Left ventricle myocardium inferior (tissue), 1 donor: ENCODE measurements at regions not wholly inside any gene's neighbourhood (a gene's known extent, or its start where the extent isn't known, plus 50 kb on each side); places are given as distances from the start of the nearest gene placed in this dataset.
"Not testable (repeated sequence)": the region's sequence is repeated elsewhere in the genome, so short reads cannot be mapped to it uniquely, and the experiment has no call there.

Experiments used
- DNase-seq: peaks from one replicate; pipeline ENCODE4 v3.0.0-alpha.2; 2020
- H3K27ac ChIP-seq: fragments of 200-600 bp; replicated peaks from 2 replicates; pipeline ENCODE4 v1.8.0; 2021
- H3K27me3 ChIP-seq: fragments of 200-600 bp; 2 replicates; pipeline ENCODE4 v1.8.0; 2021; ENCODE audit warnings: low read depth
- H3K36me3 ChIP-seq: fragments of 200-600 bp; 2 replicates; pipeline ENCODE4 v1.8.0; 2021
- H3K4me1 ChIP-seq: fragments of 200-600 bp; 2 replicates; pipeline ENCODE4 v1.8.0; 2021
- H3K4me3 ChIP-seq: fragments of 200-600 bp; 2 replicates; pipeline ENCODE4 v1.8.0; 2021; ENCODE audit warnings: mild to moderate bottlenecking, moderate library complexity
- H3K9me3 ChIP-seq: fragments of 200-600 bp; replicated peaks from 2 replicates; pipeline ENCODE4 v1.8.0; 2021
- CTCF ChIP-seq: fragments of 200-600 bp; IDR thresholded peaks from 2 replicates; pipeline ENCODE4 v1.8.0; 2021; ENCODE audit warnings: antibody characterized with exemption, mild to moderate bottlenecking, borderline replicate concordance
- intact Hi-C: fragments of 100-400 bp; cut with micrococcal nuclease; formaldehyde crosslinking; loops from one replicate; pipeline ENCODE4 v1.11.0; 2022
- donor health status: DM: no; HTN: yes; CAD: no; lungs with severe emphysema.

- H3K4me1 ChIP-seq, H3K9me3 ChIP-seq, H3K36me3 ChIP-seq, H3K4me3 ChIP-seq, intact Hi-C loops, H3K27ac ChIP-seq, DNase-seq: not testable (repeated sequence)
- H3K27me3 ChIP-seq = peaks cover 39% of the 10 kb centered on the region
Observed at GRCh38 chr7:26424319-26424718, 132.7 kb downstream of the SNX10 start.

GRCh38 chr7:26425655-26426054 is 134.0 kb downstream of the SNX10 start:
- intact Hi-C loops = no loop called here
- Histone ChIP-seq H3K27ac (no peak overlapping the region), H3K4me1 (no peaks in the 10 kb centered on the region), H3K27me3 (peaks cover 37% of the 10 kb centered on the region), H3K9me3 (no peaks in the 10 kb centered on the region), H3K4me3 (no peak overlapping the region), H3K36me3 (no peaks in the 10 kb centered on the region)
- DNase-seq = no peak
- TF ChIP-seq CTCF = no peak

GRCh38 chr7:26426096-26426495 is 134.4 kb downstream of the SNX10 start:
- Histone ChIP-seq H3K4me3 (no peak overlapping the region), H3K27ac (no peak overlapping the region), H3K36me3 (no peaks in the 10 kb centered on the region), H3K9me3 (no peaks in the 10 kb centered on the region), H3K27me3 (peaks cover 37% of the 10 kb centered on the region), H3K4me1 (no peaks in the 10 kb centered on the region)
- intact Hi-C loops = no loop called here
- TF ChIP-seq CTCF = no peak
- no peak for DNase-seq

- no peak for TF ChIP-seq CTCF
- H3K9me3 ChIP-seq = no peaks in the 10 kb centered on the region
Observed at GRCh38 chr7:26428571-26428970, 136.9 kb downstream of the SNX10 start.

GRCh38 chr7:26429168-26429567 is 137.5 kb downstream of the SNX10 start:
- no peaks in the 10 kb centered on the region for H3K4me1 ChIP-seq
- H3K9me3 ChIP-seq = no peaks in the 10 kb centered on the region
- H3K36me3 ChIP-seq = no peaks in the 10 kb centered on the region
- intact Hi-C loops = no loop called here
- no peak for DNase-seq
- H3K27ac ChIP-seq = no peak overlapping the region
- peaks cover 39% of the 10 kb centered on the region for H3K27me3 ChIP-seq
- no peak overlapping the region for H3K4me3 ChIP-seq
- TF ChIP-seq CTCF = no peak

More at GRCh38 chr7:26428571-26428970, 136.9 kb downstream of the SNX10 start:
- Histone ChIP-seq H3K4me1 (no peaks in the 10 kb centered on the region), H3K27me3 (peaks cover 39% of the 10 kb centered on the region), H3K4me3 (no peak overlapping the region), H3K27ac (no peak overlapping the region), H3K36me3 (no peaks in the 10 kb centered on the region)
- no peak for DNase-seq
- intact Hi-C loops = no loop called here

GRCh38 chr7:26434974-26435373 is 143.3 kb downstream of the SNX10 start:
- Histone ChIP-seq H3K27ac (no peak overlapping the region), H3K27me3 (peaks cover 17% of the 10 kb centered on the region), H3K9me3 (no peaks in the 10 kb centered on the region), H3K4me1 (no peaks in the 10 kb centered on the region), H3K4me3 (no peak overlapping the region), H3K36me3 (no peaks in the 10 kb centered on the region)
- no peak for TF ChIP-seq CTCF
- intact Hi-C loops = no loop called here
- DNase-seq = no peak
